Neural cell (in vitro differentiated cells): ENCODE measurements at regions not wholly inside any gene's neighbourhood (a gene's known extent, or its start where the extent isn't known, plus 50 kb on each side); places are given as distances from the start of the nearest gene placed in this dataset.

ENCODE experiments used
- H2AFZ ChIP-seq: fragments of 200-600, 300-800 bp; sonication (generic), shearing (Covaris generic); 2 replicates; pipeline ENCODE4 v1.6.0; 2014; ENCODE audit warnings: low read depth, mild to moderate bottlenecking, antibody characterized with exemption, low read length, moderate library complexity
- H3F3A ChIP-seq: fragments of 200-600 bp; shearing (Covaris generic); 2 replicates; pipeline ENCODE4 v1.6.1; 2016; ENCODE audit warnings: mild to moderate bottlenecking, moderate library complexity, mixed read lengths, antibody characterized with exemption, low read length; ENCODE audit not compliant: insufficient read depth, poor library complexity, severe bottlenecking
- H3K27ac ChIP-seq: fragments of 200-600, 300-800 bp; sonication (generic), shearing (Covaris generic); 2 replicates; pipeline ENCODE4 v1.5.1; 2014; ENCODE audit warnings: mild to moderate bottlenecking, low read length, moderate library complexity
- H3K27me3 ChIP-seq: fragments of 300-800, 200-600 bp; sonication (generic), shearing (Covaris generic); 2 replicates; pipeline ENCODE4 v1.6.0; 2014; ENCODE audit warnings: mild to moderate bottlenecking, low read depth, low read length, moderate library complexity; ENCODE audit not compliant: insufficient read depth
- H3K36me3 ChIP-seq: fragments of 300-800, 200-600 bp; sonication (generic), shearing (Covaris generic); 2 replicates; pipeline ENCODE4 v1.5.1; 2014; ENCODE audit warnings: mild to moderate bottlenecking, antibody characterized with exemption, low read length, moderate library complexity; ENCODE audit not compliant: insufficient read depth
- H3K4me2 ChIP-seq: fragments of 300-800, 200-600 bp; sonication (generic), shearing (Covaris generic); 2 replicates; pipeline ENCODE4 v1.6.0; 2014; ENCODE audit warnings: mild to moderate bottlenecking, low read length
- H3K4me3 ChIP-seq: fragments of 300-800, 200-600 bp; sonication (generic), shearing (Covaris generic); 2 replicates; pipeline ENCODE4 v1.5.1; 2014; ENCODE audit warnings: mild to moderate bottlenecking, low read length, moderate library complexity
- H3K79me2 ChIP-seq: fragments of 200-600 bp; shearing (Covaris generic); replicated peaks from 2 replicates; pipeline ENCODE4 v1.6.0; 2014; ENCODE audit warnings: mild to moderate bottlenecking, low read length, moderate library complexity; ENCODE audit not compliant: insufficient read depth
- H3K9ac ChIP-seq: fragments of 300-800, 200-600 bp; sonication (generic), shearing (Covaris generic); 2 replicates; pipeline ENCODE4 v1.6.1; 2016; ENCODE audit warnings: mild to moderate bottlenecking, low read length, mixed read lengths
- H3K9me2 ChIP-seq: fragments of 200-600 bp; shearing (Covaris generic); 2 replicates; pipeline ENCODE4 v1.6.1; 2016; ENCODE audit warnings: mild to moderate bottlenecking, low read length, mixed read lengths; ENCODE audit not compliant: insufficient read depth
- H3K9me3 ChIP-seq: fragments of 200-600, 300-800 bp; sonication (generic), shearing (Covaris generic); 2 replicates; pipeline ENCODE4 v1.6.1; 2016; ENCODE audit warnings: mild to moderate bottlenecking, mixed run types, low read length, moderate library complexity, mixed read lengths
- H4K20me1 ChIP-seq: fragments of 200-600 bp; shearing (Covaris generic); 2 replicates; pipeline ENCODE4 v1.6.1; 2016; ENCODE audit warnings: mild to moderate bottlenecking, mixed run types; ENCODE audit not compliant: insufficient read depth
- EP300 ChIP-seq: fragments of 450-650 bp; conservative IDR thresholded peaks from 2 replicates; pipeline ENCODE4 v1.6.1; 2014; ENCODE audit warnings: antibody characterized with exemption, mild to moderate bottlenecking, moderate library complexity; ENCODE audit not compliant: poor library complexity, severe bottlenecking
- EZH2 ChIP-seq: fragments of 200-600, 300-800 bp; shearing (Covaris generic), sonication (generic); IDR thresholded peaks from 2 replicates; pipeline ENCODE4 v1.6.1; 2014; ENCODE audit warnings: antibody characterized with exemption, low read length, borderline replicate concordance, mild to moderate bottlenecking; ENCODE audit not compliant: insufficient read depth, poor library complexity, severe bottlenecking
- MXI1 ChIP-seq: fragments of 450-650 bp; conservative IDR thresholded peaks from 2 replicates; pipeline ENCODE4 v1.6.1; 2014; ENCODE audit warnings: antibody characterized with exemption, mild to moderate bottlenecking; ENCODE audit not compliant: poor library complexity, severe bottlenecking
- POLR2AphosphoS5 ChIP-seq: IDR thresholded peaks from 2 replicates; pipeline ENCODE4 v1.6.1; 2012
- RAD21 ChIP-seq: fragments of 450-650 bp; conservative IDR thresholded peaks from 2 replicates; pipeline ENCODE4 v1.6.1; 2014; ENCODE audit warnings: antibody characterized with exemption, mild to moderate bottlenecking, moderate library complexity
- SMC3 ChIP-seq: fragments of 450-650 bp; conservative IDR thresholded peaks from 2 replicates; pipeline ENCODE4 v1.6.1; 2014; ENCODE audit warnings: antibody characterized with exemption, mild to moderate bottlenecking, moderate library complexity; ENCODE audit not compliant: poor library complexity
- TAF1 ChIP-seq: IDR thresholded peaks from 2 replicates; pipeline ENCODE4 v1.6.1; 2012; ENCODE audit warnings: low read depth
- TF ChIP-seq, protein P1 (sequence below): fragments of 450-650 bp; IDR thresholded peaks from 2 replicates; pipeline ENCODE4 v1.5.1; 2014; ENCODE audit warnings: antibody characterized with exemption, mild to moderate bottlenecking, moderate library complexity; ENCODE audit not compliant: poor library complexity, severe bottlenecking
- TF ChIP-seq, protein P2 (sequence below): IDR thresholded peaks from 2 replicates; pipeline ENCODE4 v1.6.1; 2012; ENCODE audit warnings: borderline replicate concordance

DNA sequence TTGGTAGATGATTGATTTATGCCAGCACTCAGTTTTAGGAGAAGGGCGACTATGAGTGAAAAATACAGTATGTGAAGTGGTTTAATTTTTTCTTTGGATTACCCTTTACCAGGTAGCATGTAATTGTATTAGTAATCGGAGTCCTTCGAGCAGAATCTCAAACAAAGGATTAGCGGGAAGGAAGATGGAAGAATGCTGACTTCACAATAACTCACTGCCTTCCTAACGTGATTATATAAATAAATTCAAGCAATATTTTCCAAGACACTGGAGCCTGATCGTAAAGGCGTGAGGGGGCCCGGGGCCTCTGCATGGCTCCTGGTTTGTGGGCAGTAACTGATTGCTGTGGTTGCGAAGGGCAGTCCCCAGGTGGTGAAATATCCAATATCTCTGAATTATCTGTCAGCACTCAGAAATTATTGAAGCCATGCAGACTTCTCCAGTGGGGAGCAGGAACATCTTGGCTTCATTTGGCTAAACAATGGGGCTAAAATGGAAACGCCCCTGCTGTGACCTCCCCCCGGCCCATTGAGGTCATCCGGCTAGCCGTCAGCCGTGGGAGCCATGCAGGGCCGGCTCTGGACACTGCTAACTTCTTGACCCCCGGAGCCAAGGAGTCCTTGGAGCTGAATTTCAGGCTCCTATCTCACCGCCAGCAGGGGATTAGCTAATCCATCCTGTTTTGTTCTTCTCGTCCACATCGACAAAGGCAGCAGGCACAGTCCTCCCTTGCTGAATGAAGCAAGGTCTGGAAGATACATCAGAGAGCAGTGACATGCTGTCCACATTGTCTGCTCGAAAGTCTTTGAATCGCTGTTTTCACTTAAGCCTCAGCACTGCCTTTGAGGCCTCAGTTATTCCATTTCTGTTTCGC, 295.9 kb upstream of the N4BP1 start (continued):
- TF ChIP-seq, protein P1, sequence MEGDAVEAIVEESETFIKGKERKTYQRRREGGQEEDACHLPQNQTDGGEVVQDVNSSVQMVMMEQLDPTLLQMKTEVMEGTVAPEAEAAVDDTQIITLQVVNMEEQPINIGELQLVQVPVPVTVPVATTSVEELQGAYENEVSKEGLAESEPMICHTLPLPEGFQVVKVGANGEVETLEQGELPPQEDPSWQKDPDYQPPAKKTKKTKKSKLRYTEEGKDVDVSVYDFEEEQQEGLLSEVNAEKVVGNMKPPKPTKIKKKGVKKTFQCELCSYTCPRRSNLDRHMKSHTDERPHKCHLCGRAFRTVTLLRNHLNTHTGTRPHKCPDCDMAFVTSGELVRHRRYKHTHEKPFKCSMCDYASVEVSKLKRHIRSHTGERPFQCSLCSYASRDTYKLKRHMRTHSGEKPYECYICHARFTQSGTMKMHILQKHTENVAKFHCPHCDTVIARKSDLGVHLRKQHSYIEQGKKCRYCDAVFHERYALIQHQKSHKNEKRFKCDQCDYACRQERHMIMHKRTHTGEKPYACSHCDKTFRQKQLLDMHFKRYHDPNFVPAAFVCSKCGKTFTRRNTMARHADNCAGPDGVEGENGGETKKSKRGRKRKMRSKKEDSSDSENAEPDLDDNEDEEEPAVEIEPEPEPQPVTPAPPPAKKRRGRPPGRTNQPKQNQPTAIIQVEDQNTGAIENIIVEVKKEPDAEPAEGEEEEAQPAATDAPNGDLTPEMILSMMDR: no peak

DNA sequence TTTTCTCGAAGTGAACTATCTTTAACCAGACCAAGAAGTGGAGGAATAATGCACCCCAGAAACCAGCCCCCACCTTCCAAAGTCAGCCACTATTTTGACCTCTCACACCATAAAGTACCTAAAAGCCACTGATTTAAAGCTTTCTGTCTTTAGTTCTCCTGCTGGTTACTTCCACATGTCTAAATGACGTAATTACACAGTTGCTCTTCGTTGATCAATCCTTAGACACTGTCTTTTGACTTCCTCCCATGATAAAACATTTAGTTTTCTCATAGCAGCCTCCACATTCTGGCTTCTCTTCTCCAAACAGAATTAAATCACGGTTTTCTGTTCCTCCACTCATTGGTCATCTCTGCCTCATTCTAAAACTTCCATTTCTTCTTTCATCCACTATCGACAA, 294.4 kb upstream of the N4BP1 start:
- Histone ChIP-seq H3K9me3 (no peaks in the 10 kb centered on the region), H3K4me3 (no peak overlapping the region), H3K27ac (no peak overlapping the region), H3K4me2 (no peak overlapping the region), H3F3A (no peaks in the 10 kb centered on the region), H2AFZ (no peak overlapping the region), H3K9ac (no peak overlapping the region), H3K36me3 (no peaks in the 10 kb centered on the region), H3K79me2 (no peaks in the 10 kb centered on the region), H4K20me1 (no peaks in the 10 kb centered on the region), H3K27me3 (no peaks in the 10 kb centered on the region), H3K9me2 (no peaks in the 10 kb centered on the region)
- TF ChIP-seq, protein P2, sequence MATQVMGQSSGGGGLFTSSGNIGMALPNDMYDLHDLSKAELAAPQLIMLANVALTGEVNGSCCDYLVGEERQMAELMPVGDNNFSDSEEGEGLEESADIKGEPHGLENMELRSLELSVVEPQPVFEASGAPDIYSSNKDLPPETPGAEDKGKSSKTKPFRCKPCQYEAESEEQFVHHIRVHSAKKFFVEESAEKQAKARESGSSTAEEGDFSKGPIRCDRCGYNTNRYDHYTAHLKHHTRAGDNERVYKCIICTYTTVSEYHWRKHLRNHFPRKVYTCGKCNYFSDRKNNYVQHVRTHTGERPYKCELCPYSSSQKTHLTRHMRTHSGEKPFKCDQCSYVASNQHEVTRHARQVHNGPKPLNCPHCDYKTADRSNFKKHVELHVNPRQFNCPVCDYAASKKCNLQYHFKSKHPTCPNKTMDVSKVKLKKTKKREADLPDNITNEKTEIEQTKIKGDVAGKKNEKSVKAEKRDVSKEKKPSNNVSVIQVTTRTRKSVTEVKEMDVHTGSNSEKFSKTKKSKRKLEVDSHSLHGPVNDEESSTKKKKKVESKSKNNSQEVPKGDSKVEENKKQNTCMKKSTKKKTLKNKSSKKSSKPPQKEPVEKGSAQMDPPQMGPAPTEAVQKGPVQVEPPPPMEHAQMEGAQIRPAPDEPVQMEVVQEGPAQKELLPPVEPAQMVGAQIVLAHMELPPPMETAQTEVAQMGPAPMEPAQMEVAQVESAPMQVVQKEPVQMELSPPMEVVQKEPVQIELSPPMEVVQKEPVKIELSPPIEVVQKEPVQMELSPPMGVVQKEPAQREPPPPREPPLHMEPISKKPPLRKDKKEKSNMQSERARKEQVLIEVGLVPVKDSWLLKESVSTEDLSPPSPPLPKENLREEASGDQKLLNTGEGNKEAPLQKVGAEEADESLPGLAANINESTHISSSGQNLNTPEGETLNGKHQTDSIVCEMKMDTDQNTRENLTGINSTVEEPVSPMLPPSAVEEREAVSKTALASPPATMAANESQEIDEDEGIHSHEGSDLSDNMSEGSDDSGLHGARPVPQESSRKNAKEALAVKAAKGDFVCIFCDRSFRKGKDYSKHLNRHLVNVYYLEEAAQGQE: no peak
- no peak for TF ChIP-seq SMC3
- no peak for TF ChIP-seq MXI1
- TF ChIP-seq, protein P1: no peak
- no peak for TF ChIP-seq EZH2
- TF ChIP-seq POLR2AphosphoS5: no peak
- no peak for TF ChIP-seq EP300
- no peak for TF ChIP-seq TAF1
- TF ChIP-seq RAD21: no peak
